Stimulated activated naive CD8-positive, alpha-beta T cell treated with anti-CD3 and anti-CD28 coated beads, Interleukin-15, Interleukin-2, amounts not matched to agents 100 U/mL and 50 U/mL, for 24 hours (primary cell): ENCODE measurements at regions not wholly inside any gene's neighbourhood (a gene's known extent, or its start where the extent isn't known, plus 50 kb on each side); places are given as distances from the start of the nearest gene placed in this dataset.

Experiments
- ATAC-seq: fragments of 150-1000 bp; cut with Tn5 transposase; one replicate; pipeline ENCODE4 v1.10.0; 2021
- DNase-seq: peaks from one replicate; pipeline ENCODE4 v3.0.0; 2021

- DNase-seq (no peak), ATAC-seq (no peak)
Observed at GRCh38 chr7:41000042-41000441, 702.8 kb downstream of the INHBA start.

GRCh38 chr7:40996233-40996677, 706.6 kb downstream of the INHBA start:
- ATAC-seq, result no peak
- DNase-seq, result no peak

- DNase-seq, result no peak
- ATAC-seq, result no peak
Observed at GRCh38 chr7:40990841-40991240, 712.0 kb downstream of the INHBA start.

- DNase-seq (no peak), ATAC-seq (no peak)
Observed at GRCh38 chr7:40987571-40987970, 715.3 kb downstream of the INHBA start.

GRCh38 chr7:40986351-40986873, 716.5 kb downstream of the INHBA start:
- no peak for ATAC-seq
- DNase-seq, result no peak

- no peak for DNase-seq
- ATAC-seq, result no peak
Observed at GRCh38 chr7:40983111-40983510, 719.8 kb downstream of the INHBA start.

DNA sequence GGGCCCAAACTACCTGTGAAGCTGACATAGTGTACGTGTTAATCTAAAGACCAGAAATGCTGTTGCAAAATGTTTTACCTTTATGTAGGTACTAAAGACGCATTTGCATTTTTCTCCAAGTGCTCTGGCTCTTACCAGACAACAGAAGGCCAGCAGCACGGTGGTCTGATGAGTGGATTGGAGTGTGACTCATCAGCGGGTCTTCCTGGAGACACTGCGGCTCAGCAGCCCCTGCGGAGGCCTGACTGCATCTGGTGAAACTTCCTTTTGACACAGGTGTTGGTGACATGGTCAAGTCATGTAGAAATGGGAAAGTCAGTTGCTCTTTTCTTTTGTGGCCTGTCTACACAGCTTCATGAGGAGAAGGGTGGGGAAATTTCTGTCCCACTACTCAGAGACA, 723.6 kb downstream of the INHBA start:
- no peak for DNase-seq
- no peak for ATAC-seq

DNA sequence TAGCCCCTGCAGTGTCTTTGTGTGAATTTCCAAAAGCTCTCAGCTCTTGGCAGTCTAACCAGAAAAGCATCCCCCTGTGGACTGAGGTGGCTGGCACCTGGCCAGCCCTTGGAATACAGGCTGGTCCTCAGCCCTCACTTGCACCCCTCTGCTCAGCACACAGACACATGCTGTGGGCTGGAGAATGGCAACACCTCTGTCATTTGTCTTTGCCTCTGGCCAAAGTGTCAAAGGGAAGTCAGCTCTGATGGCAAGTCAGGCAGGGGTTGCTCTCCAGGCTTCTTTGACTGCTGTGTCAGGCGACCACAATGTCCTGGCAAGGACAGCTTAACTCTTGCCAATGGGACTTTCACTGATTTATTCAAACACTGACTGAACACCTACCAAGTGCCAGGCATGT, 724.8 kb downstream of the INHBA start:
- no peak for ATAC-seq
- no peak for DNase-seq

DNA sequence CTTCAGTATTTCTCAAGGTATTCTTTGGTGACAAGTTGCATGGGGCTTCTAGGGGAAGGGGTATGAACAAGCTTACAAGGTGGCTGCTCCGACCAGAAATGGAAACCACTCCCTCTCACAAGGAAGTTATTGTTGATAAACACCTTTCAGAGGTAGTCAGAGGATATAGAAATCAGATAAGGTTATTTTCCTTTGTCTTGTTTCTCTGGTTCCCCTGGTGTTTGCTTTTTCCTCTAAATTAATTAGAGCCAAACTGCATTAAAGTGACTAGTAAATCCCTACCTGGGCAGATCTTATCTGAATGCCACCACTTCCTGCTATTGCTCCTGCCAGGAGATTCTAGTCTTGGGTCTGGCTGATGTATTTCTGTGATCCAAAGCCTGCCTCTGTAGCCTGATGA, 725.4 kb downstream of the INHBA start:
- no peak for ATAC-seq

DNA sequence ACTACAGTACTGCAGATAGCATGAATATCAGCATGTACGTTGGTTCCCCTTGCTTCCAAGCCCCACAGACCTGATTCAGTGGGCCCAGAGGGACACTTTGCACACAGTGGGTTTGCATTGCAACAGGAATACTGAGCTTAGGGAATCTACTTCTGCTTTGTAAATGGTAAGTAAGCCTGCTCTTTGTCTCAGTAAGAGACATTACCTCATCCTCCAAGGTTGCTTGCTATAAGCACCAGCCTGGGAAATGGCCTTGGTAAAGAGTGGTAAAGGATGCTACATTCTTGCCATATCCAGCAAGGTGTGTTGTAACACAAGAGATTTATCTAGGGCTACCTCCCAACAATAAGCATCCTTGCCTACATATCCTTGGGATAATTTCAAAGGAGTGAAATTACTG, 730.5 kb downstream of the INHBA start:
- DNase-seq (no peak), ATAC-seq (no peak)

More for the DNA sequence above, 725.4 kb downstream of the INHBA start:
- DNase-seq, result no peak

DNA sequence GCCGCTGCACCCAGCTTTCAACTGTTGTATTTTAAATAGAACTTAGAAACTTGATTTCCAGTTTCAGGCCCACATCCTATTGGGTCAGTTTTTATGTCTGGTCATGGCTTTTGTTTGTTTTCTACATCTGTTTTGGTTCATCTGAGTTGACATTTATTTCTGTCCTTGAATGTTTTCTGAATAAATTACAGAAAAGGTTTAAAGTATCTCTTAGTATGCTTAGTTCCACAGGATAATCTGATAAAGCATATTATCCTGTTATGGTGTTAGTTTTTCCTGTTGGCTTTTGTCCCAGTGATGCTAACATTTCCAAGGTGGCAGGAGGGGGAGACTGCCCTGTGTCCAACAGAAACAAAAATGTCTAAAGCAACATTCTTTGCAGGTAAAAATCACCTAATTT, 733.2 kb downstream of the INHBA start:
- DNase-seq (no peak), ATAC-seq (no peak)

DNA sequence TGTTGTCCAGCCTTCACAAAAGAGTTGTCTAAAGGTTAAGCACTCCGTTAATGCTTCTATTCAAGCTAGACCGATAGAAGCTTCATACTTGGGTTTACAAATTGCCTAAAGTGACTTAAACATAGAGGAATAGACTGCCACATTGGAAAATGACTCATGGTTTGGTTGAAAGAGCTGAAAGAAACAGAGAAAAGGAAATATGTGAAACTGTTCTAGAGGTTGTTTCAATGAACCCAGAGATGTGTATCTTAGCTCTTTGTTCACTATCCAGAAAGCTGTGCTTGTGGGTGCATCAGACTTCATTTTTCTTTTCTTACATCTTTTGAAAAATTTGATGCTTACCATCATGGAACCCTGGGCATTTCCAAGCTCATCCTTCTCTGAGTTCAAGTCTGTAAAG, 736.2 kb downstream of the INHBA start:
- ATAC-seq (no peak), DNase-seq (no peak)

GRCh38 chr7:40965774-40966173, 737.1 kb downstream of the INHBA start:
- DNase-seq (no peak), ATAC-seq (no peak)

DNA sequence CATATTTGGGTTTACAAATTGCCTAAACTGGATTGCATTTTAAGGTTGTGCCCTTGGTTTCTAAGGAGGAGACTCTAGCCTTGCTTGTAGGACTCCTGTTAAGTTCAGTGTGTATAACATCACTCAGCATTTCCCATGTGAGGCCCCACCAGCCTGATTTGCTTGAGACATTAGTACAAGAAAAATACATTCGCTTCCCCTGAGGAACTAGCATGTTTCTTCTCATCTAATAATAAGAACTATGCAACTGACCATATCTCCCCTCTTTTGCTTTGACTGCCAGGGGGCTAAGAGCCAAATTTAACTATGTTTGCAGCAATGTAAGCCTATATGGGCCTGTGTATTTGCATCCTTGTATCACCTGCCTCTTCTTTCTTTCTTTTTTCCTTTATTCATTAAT, 737.9 kb downstream of the INHBA start:
- ATAC-seq (no peak), DNase-seq (no peak)

- ATAC-seq (no peak), DNase-seq (no peak)
Observed at GRCh38 chr7:40964610-40965009, 738.3 kb downstream of the INHBA start.

- DNase-seq (no peak), ATAC-seq (no peak)
Observed at GRCh38 chr7:40959955-40960354, 742.9 kb downstream of the INHBA start.

DNA sequence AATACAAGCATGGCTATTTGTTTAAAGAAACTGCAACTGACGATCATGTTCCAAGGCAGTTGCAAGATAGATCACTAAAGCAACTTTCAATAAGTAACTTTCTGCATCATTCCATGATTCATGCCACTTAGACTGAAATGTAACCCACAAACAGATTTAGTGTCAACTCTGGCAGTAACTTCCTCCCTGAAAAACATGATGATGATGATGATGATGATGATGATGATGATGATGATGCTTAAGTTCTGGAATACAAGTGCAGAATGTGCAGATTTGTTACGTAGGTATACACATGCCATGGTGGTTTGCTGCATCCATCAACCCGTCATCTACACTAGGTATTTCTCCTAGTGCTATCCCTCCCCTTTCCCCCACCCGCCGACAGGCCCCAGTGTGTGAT, 754.7 kb downstream of the INHBA start:
- DNase-seq (no peak), ATAC-seq (no peak)

GRCh38 chr7:40947566-40947965, 755.3 kb downstream of the INHBA start:
- no peak for ATAC-seq

DNA sequence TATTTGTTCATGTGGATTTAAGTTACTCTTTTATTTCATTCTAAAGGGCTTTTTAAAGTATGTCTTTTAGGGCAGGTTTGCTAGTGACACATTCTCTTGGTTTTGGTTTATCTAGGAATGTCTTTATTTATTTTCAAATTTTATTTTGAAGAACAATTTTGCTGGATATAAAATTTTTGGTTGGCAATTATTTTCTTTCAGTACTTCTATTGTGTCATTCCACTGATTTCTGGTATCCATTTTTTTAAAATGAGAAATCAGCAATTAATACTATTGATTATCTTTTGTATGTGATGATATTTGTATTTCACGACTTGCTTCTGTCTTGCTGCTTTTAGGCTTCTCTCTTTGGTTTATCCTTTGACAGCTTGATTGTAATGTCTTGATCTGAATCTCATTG, 756.3 kb downstream of the INHBA start:
- ATAC-seq, result no peak
- DNase-seq, result no peak

More at GRCh38 chr7:40947566-40947965, 755.3 kb downstream of the INHBA start:
- no peak for DNase-seq

DNA sequence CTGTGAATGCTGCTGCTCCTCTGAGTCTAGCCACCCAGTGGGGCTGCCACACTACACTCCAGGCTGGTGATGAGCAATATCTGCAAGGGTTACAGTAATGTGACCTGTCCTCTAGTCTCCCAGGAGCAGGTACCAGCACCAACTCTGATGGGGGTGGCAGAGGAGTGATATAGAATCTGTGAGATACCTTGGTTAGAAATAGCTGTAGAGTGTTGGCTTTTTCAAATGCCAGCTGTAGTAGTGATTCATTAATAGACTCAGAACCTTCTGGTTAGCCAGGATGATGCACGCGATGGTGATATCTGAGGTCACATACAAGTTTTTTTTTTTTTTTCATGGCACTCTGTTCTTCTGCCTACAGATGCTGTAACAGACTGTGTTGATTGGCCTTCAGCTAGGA, 757.1 kb downstream of the INHBA start:
- DNase-seq (no peak), ATAC-seq (no peak)

GRCh38 chr7:40944981-40945585, 757.8 kb downstream of the INHBA start:
- no peak for ATAC-seq

GRCh38 chr7:40937879-40938278, 765.0 kb downstream of the INHBA start:
- ATAC-seq, result no peak
- DNase-seq, result no peak

More at GRCh38 chr7:40944981-40945585, 757.8 kb downstream of the INHBA start:
- no peak for DNase-seq

DNA sequence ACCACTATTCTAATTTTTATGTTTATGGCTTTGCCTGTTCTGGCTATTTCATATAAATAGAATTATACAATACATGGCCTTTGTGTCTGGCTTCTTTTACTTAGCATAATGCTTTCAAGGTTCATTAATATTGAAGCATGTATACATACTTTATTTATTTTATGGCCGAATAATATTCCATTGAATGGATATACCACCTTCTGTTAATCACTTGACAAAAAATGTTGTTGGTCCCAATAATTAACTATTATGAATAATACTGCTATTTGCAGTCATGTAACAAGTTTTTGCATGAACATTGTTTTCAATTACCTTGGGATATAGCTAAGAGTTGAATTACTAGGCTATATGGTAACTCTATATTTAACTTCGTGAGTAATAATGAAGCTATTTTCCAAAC, 767.5 kb downstream of the INHBA start:
- DNase-seq (no peak), ATAC-seq (no peak)

DNA sequence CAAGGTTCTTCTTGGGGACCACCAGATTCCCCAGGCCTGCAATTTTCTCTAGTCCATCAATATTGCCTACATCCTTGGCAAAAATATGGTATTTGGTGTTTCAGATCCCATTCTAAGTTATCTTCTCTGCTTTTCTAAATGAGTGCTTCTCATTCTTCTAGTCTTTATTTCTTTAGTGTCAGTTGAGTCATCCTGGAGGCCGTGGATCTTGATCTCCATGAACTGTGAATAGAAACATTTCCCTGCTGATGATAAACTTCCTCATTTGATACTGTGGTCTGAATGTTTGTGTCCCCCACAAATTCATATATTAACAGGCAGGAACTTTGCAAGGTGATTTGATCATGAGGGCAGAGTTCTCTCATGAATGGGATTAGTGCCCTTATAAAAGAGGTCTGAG, 779.3 kb downstream of the INHBA start:
- ATAC-seq, result no peak
- DNase-seq, result no peak

- ATAC-seq, result no peak
- no peak for DNase-seq
Observed at GRCh38 chr7:40922316-40922670, 780.6 kb downstream of the INHBA start.
